ENCODE measurements at regions not wholly inside any gene's neighbourhood (a gene's known extent, or its start where the extent isn't known, plus 50 kb on each side); places are given as distances from the start of the nearest gene placed in this dataset.

- DNase-seq (ENCODE audit: low read depth, low spot score) (no peak), ATAC-seq (no peak)
- Histone ChIP-seq H3K4me3 (replicated peaks in 1 of 2; ENCODE audit: low read depth in 1 of 2, low read length in 2 of 2) (no peak overlapping the region), H3K36me3 (ENCODE audit: control insufficient read depth in 1 of 2, insufficient read depth in 2 of 2, low read length in 2 of 2) (no peaks in the 10 kb centered on the region), H3K4me1 (ENCODE audit: control insufficient read depth in 1 of 2, insufficient read depth in 2 of 2, low read length in 2 of 2) (peaks cover 2 to 14% of the 10 kb centered on the region in 2 experiments; a peak in 2 of 4 replicates), H3K79me2 (ENCODE audit: insufficient read depth, low read length) (no peaks in the 10 kb centered on the region), H3K27ac (ENCODE audit: low read depth, low read length) (no peak overlapping the region), H3K27me3 (ENCODE audit: insufficient read depth, low read length) (no peaks in the 10 kb centered on the region), H3K9me3 (ENCODE audit: control insufficient read depth in 1 of 2, insufficient read depth in 1 of 2, low read depth in 1 of 2, low read length in 2 of 2) (peaks cover 27 to 49% of the 10 kb centered on the region in 2 experiments; a peak in 3 of 4 replicates), H3K9me2 (ENCODE audit: insufficient read depth) (no peaks in the 10 kb centered on the region), H3K4me2 (ENCODE audit: low read length) (no peak overlapping the region), H4K20me1 (ENCODE audit: insufficient read depth) (no peaks in the 10 kb centered on the region), H3K9ac (ENCODE audit: low read length) (no peak overlapping the region), H2AFZ (ENCODE audit: low read depth, low read length, poor library complexity, severe bottlenecking) (no peak overlapping the region)
- TF ChIP-seq JUND (IDR thresholded peaks at IDR 0.05) (no peak), EZH2phosphoT487 (IDR thresholded peaks at IDR 0.05; ENCODE audit: borderline replicate concordance) (no peak), FOSL1 (IDR thresholded peaks at IDR 0.05; ENCODE audit: low read depth) (no peak), SP1 (IDR thresholded peaks at IDR 0.05; ENCODE audit: low read depth) (no peak), ELF1 (IDR thresholded peaks at IDR 0.05; ENCODE audit: borderline replicate concordance, low read depth) (no peak), CBX3 (IDR thresholded peaks at IDR 0.05; ENCODE audit: low read depth) (no peak), POLR2AphosphoS5 (IDR thresholded peaks at IDR 0.05; ENCODE audit: low read depth, low read length) (no peak), ZFX (IDR thresholded peaks at IDR 0.05) (no peak), POLR2A (IDR thresholded peaks at IDR 0.05; ENCODE audit: borderline replicate concordance, extremely low read depth, insufficient read depth, insufficient read length) (no peak), SIN3A (IDR thresholded peaks at IDR 0.05; ENCODE audit: low read depth) (no peak)
- ChIA-PET RAD21 (ENCODE audit: low non-redundant PET in 1 of 2, low total read pairs in 2 of 2, uncharacterized antibody in 2 of 2, unreplicated experiment in 2 of 2) (no interaction called here), CTCF (no interaction called here), POLR2A (no interaction called here)
- no TSS peak for BruUV-seq (replicated peaks)
- intact Hi-C loops (cut with micrococcal nuclease), result no loop called here
These were observed 107.6 kb downstream of the C9orf50 start for GRCh38 chr9:129513282-129513681.

- Histone ChIP-seq H3K4me1 (ENCODE audit: control insufficient read depth in 1 of 2, insufficient read depth in 2 of 2, low read length in 2 of 2) (peaks cover 11 to 29% of the 10 kb centered on the region in 2 experiments), H3K9ac (ENCODE audit: low read length) (no peak overlapping the region), H3K36me3 (ENCODE audit: control insufficient read depth in 1 of 2, insufficient read depth in 2 of 2, low read length in 2 of 2) (no peaks in the 10 kb centered on the region), H3K9me2 (ENCODE audit: insufficient read depth) (no peaks in the 10 kb centered on the region), H3K4me2 (ENCODE audit: low read length) (no peak overlapping the region), H2AFZ (ENCODE audit: low read depth, low read length, poor library complexity, severe bottlenecking) (no peak overlapping the region), H3K27me3 (ENCODE audit: insufficient read depth, low read length) (no peaks in the 10 kb centered on the region), H3K4me3 (replicated peaks in 1 of 2; ENCODE audit: low read depth in 1 of 2, low read length in 2 of 2) (no peak overlapping the region), H3K27ac (ENCODE audit: low read depth, low read length) (no peak overlapping the region), H3K79me2 (ENCODE audit: insufficient read depth, low read length) (no peaks in the 10 kb centered on the region), H3K9me3 (ENCODE audit: control insufficient read depth in 1 of 2, insufficient read depth in 1 of 2, low read depth in 1 of 2, low read length in 2 of 2) (peaks cover 27 to 49% of the 10 kb centered on the region in 2 experiments; a peak in 3 of 4 replicates), H4K20me1 (ENCODE audit: insufficient read depth) (no peaks in the 10 kb centered on the region)
- ATAC-seq (no peak), DNase-seq (ENCODE audit: low read depth, low spot score) (no peak)
- CTCF ChIA-PET, result no interaction called here
- POLR2A ChIA-PET, result interaction anchor here (0.9 kb wide), 1 partner anchor 98 kb away, joined by 3 read pairs; no protein-coding TSS in a partner anchor
- intact Hi-C loops (cut with micrococcal nuclease), result no loop called here
- peak; percentile 6; the same call in 1 of the 2 replicates for TF ChIP-seq POLR2AphosphoS5 (IDR thresholded peaks at IDR 0.05; ENCODE audit: low read depth, low read length)
- TF ChIP-seq SP1 (IDR thresholded peaks at IDR 0.05; ENCODE audit: low read depth), result no peak
- RAD21 ChIA-PET (ENCODE audit: low non-redundant PET in 1 of 2, low total read pairs in 2 of 2, uncharacterized antibody in 2 of 2, unreplicated experiment in 2 of 2), result no interaction called here
- no TSS peak for BruUV-seq (replicated peaks)
These were observed 109.5 kb downstream of the C9orf50 start for GRCh38 chr9:129511285-129511900.
